ENCODE measurements at regions not wholly inside any gene's neighbourhood (a gene's known extent, or its start where the extent isn't known, plus 50 kb on each side); places are given as distances from the start of the nearest gene placed in this dataset.

GRCh38 chr14:105616802-105617192 lies 90.4 kb downstream of the TMEM121 start:
- Histone ChIP-seq H3K4me1 (ENCODE audit: control insufficient read depth, extremely low read depth, insufficient read depth, low read length) (no peaks in the 10 kb centered on the region), H3K36me3 (ENCODE audit: control insufficient read depth in 2 of 2, extremely low read depth in 1 of 2, insufficient read depth in 2 of 2, low read length in 2 of 2) (no peaks in the 10 kb centered on the region), H3K79me2 (ENCODE audit: control insufficient read depth, insufficient read depth, low read length) (no peaks in the 10 kb centered on the region), H2AFZ (ENCODE audit: low read depth, low read length) (no peak overlapping the region), H3K9ac (replicated peaks; ENCODE audit: extremely low read depth, insufficient read depth, low read length) (no peak overlapping the region), H4K20me1 (replicated peaks; ENCODE audit: control insufficient read depth, extremely low read depth, insufficient read depth, low read length) (no peaks in the 10 kb centered on the region), H3K9me1 (replicated peaks; ENCODE audit: control insufficient read depth, extremely low read depth, insufficient read depth, low read length) (no peaks in the 10 kb centered on the region), H3K4me3 (replicated peaks in 1 of 3; ENCODE audit: insufficient read depth in 1 of 3, low read depth in 1 of 3, low read length in 3 of 3) (no peak overlapping the region), H3K27ac (ENCODE audit: insufficient read depth, low read depth, low read length) (no peak overlapping the region), H3K9me3 (replicated peaks; ENCODE audit: control insufficient read depth, insufficient read depth, low read length) (peaks cover 4% of the 10 kb centered on the region), H3K4me2 (ENCODE audit: insufficient read depth, low read length) (no peak overlapping the region), H3K27me3 (ENCODE audit: control insufficient read depth in 2 of 2, insufficient read depth in 2 of 2, low read length in 2 of 2) (no peaks in the 10 kb centered on the region)
- dilution Hi-C loops (cut with MboI; ENCODE audit: extremely low pct_ligation_motif_present, low sequenced_read_pairs), result no loop called here
- intact Hi-C loops (cut with micrococcal nuclease), result loop anchor here (2.0 kb wide), 1 partner anchor 144 kb away; no protein-coding TSS in a partner anchor
- no peak for FAIRE-seq
- POLR2A ChIA-PET, result no interaction called here
- CTCF ChIA-PET, result no interaction called here
- TF ChIP-seq MAX (IDR thresholded peaks at IDR 0.05; ENCODE audit: insufficient read depth, insufficient read length) (no peak), EZH2 (IDR thresholded peaks at IDR 0.05; ENCODE audit: borderline replicate concordance, low read depth, low read length, severe bottlenecking) (no peak), GATA2 (IDR thresholded peaks at IDR 0.05; ENCODE audit: insufficient read depth, insufficient read length, low read depth, low read length) (no peak), POLR2A (IDR thresholded peaks at IDR 0.05; ENCODE audit: low read depth, low read length) (no peak), FOS (IDR thresholded peaks at IDR 0.05; ENCODE audit: borderline replicate concordance, insufficient read depth, low read length) (no peak), MYC (IDR thresholded peaks at IDR 0.05; ENCODE audit: low read depth, low read length) (no peak), CTCF (IDR thresholded peaks at IDR 0.05; ENCODE audit: extremely low read depth in 1 of 2, insufficient read depth in 1 of 2, low read depth in 1 of 2, low read length in 2 of 2) (no peak), POLR2AphosphoS5 (IDR thresholded peaks at IDR 0.05; ENCODE audit: insufficient read depth, low read depth, low read length) (no peak), JUN (IDR thresholded peaks at IDR 0.05; ENCODE audit: borderline replicate concordance, insufficient read depth, insufficient read length, low read depth) (no peak)
- no TSS peak for BruUV-seq (replicated peaks)
- DNase-seq (ENCODE audit: low read depth, low spot score), result no peak

Measured in endothelial cell of umbilical vein (primary cell).